ENCODE measurements at regions not wholly inside any gene's neighbourhood (a gene's known extent, or its start where the extent isn't known, plus 50 kb on each side); places are given as distances from the start of the nearest gene placed in this dataset.

- Histone ChIP-seq H3K79me2 (ENCODE audit: control insufficient read depth in 1 of 2, insufficient read depth in 2 of 2, low read length in 2 of 2) (no peaks in the 10 kb centered on the region), H3K23ac (ENCODE audit: insufficient read length) (no peak overlapping the region), H3K56ac (replicated peaks; ENCODE audit: insufficient read length, low read depth, low read length) (no peak overlapping the region), H2BK12ac (ENCODE audit: low read depth, low read length) (no peak overlapping the region), H4K5ac (ENCODE audit: insufficient read length, low read depth, low read length) (no peak overlapping the region), H3K23me2 (ENCODE audit: low read depth, low read length) (no peaks in the 10 kb centered on the region), H3K9me3 (ENCODE audit: insufficient read depth in 2 of 2, low read depth in 1 of 2, low read length in 1 of 2) (no peaks in the 10 kb centered on the region), H3K18ac (ENCODE audit: extremely low read depth, low read length) (no peak overlapping the region), H3K79me1 (ENCODE audit: low read depth, low read length) (no peaks in the 10 kb centered on the region), H2BK20ac (ENCODE audit: low read length) (no peak overlapping the region), H3K27ac (ENCODE audit: low read depth, low read length) (no peak overlapping the region), H2BK5ac (ENCODE audit: low read depth, low read length) (no peak overlapping the region), H3K14ac (ENCODE audit: insufficient read length) (no peak overlapping the region), H4K20me1 (replicated peaks in 1 of 2; ENCODE audit: control insufficient read depth in 1 of 2, insufficient read depth in 2 of 2, low read length in 2 of 2) (no peaks in the 10 kb centered on the region), H4K8ac (ENCODE audit: extremely low read depth, insufficient read depth, low read length) (no peak overlapping the region), H2BK15ac (ENCODE audit: low read length) (no peak overlapping the region), H3K36me3 (ENCODE audit: control insufficient read depth in 2 of 4, insufficient read depth in 4 of 4, low read length in 3 of 4) (no peaks in the 10 kb centered on the region), H3K4me2 (ENCODE audit: insufficient read depth in 1 of 2, low read depth in 2 of 2, low read length in 2 of 2) (no peak overlapping the region), H3K4me1 (replicated peaks in 1 of 4; ENCODE audit: control insufficient read depth in 3 of 4, insufficient read depth in 4 of 4, low read length in 3 of 4) (no peaks in the 10 kb centered on the region), H2BK120ac (replicated peaks; ENCODE audit: low read depth, low read length) (no peak overlapping the region), H2AK5ac (ENCODE audit: low read depth, low read length) (no peak overlapping the region), H4K91ac (replicated peaks; ENCODE audit: insufficient read length, low read length) (no peak overlapping the region), H2AFZ (ENCODE audit: low read length) (no peak overlapping the region), H3K9ac (replicated peaks in 1 of 4; ENCODE audit: extremely low read depth in 1 of 4, low read depth in 3 of 4, low read length in 3 of 4) (no peak overlapping the region), H3K27me3 (replicated peaks in 1 of 4; ENCODE audit: control insufficient read depth in 3 of 4, extremely low read depth in 1 of 4, insufficient read depth in 3 of 4, low read length in 3 of 4) (peaks cover 0 to 1% (median 0%) of the 10 kb centered on the region in 4 experiments; a peak in 1 of 7 replicates), H3K4ac (replicated peaks; ENCODE audit: insufficient read length, low read depth, low read length) (no peak overlapping the region), H3K4me3 (ENCODE audit: extremely low read depth in 1 of 4, insufficient read depth in 2 of 4, low read depth in 3 of 4, low read length in 4 of 4) (no peak overlapping the region)
- DNase-seq (ENCODE audit: low read depth in 1 of 2, low spot score in 2 of 2): no peak
- ChIA-PET POLR2A (ENCODE audit: partially characterized antibody) (no interaction called here), CTCF (ENCODE audit: partially characterized antibody) (interaction anchor here (1.1 to 1.3 kb wide), 4 partner anchors 9 to 339 kb away, joined by 3 to 4 read pairs (median 4); no protein-coding TSS in a partner anchor)
- no peak for FAIRE-seq
- 98% methylated on average over 3 of the region's 3 CpGs; no CpG with 5 or more reads in 1 of the 2 experiments for WGBS, 2 experiments (ENCODE audit: extremely low coverage in 1 of 2, insufficient coverage in 1 of 2, insufficient read length in 1 of 2, insufficient replicate concordance in 2 of 2, low coverage in 1 of 2, low lambda C conversion rate in 2 of 2, missing lambda C conversion rate in 1 of 2)
- TF ChIP-seq ATF3 (IDR thresholded peaks at IDR 0.05; ENCODE audit: insufficient read depth, low read depth, low read length) (no peak), MAFK (IDR thresholded peaks at IDR 0.05; ENCODE audit: low read depth, low read length) (no peak), MAX (IDR thresholded peaks at IDR 0.05) (no peak), EP300 (IDR thresholded peaks at IDR 0.05; ENCODE audit: borderline replicate concordance in 1 of 2, low read depth in 2 of 2, low read length in 2 of 2) (no peak), EZH2 (IDR thresholded peaks at IDR 0.05; ENCODE audit: low read depth, low read length, severe bottlenecking) (no peak), E2F6 (IDR thresholded peaks at IDR 0.05) (no peak)
Observed at GRCh38 chr4:71211748-71212147, 127.1 kb upstream of the SLC4A4 start.
